ENCODE measurements at regions not wholly inside any gene's neighbourhood (a gene's known extent, or its start where the extent isn't known, plus 50 kb on each side); places are given as distances from the start of the nearest gene placed in this dataset.

- Histone ChIP-seq H3K4me3 (no peak overlapping the region), H3K27me3 (no peaks in the 10 kb centered on the region), H3K4me1 (peaks cover 3% of the 10 kb centered on the region), H3K27ac (no peak overlapping the region), H3K36me3 (ENCODE audit: low read depth, missing control alignments) (no peaks in the 10 kb centered on the region), H3K9me3 (no peaks in the 10 kb centered on the region)
- 92 to 98% methylated on average over 1 of the region's 1 CpG for WGBS, 2 donors
- DNase-seq = no peak
- TF ChIP-seq CTCF (IDR thresholded peaks at IDR 0.05) (no peak), POLR2A (IDR thresholded peaks at IDR 0.05) (no peak)
- intact Hi-C loops (cut with DNase I; ENCODE audit: low total_unique reads) = no loop called here
Observed at GRCh38 chr2:144833075-144833637, 313.2 kb upstream of the ZEB2 start.

- intact Hi-C loops (cut with DNase I; ENCODE audit: low total_unique reads) = no loop called here
- no peak overlapping the region for H3K4me3 ChIP-seq
- no peak for DNase-seq
- no peak for TF ChIP-seq CTCF (IDR thresholded peaks at IDR 0.05)
- WGBS, 2 donors = 87 to 91% methylated on average over 3 of the region's 3 CpGs
- no peaks in the 10 kb centered on the region for H3K27me3 ChIP-seq
- H3K36me3 ChIP-seq (ENCODE audit: low read depth, missing control alignments) = no peaks in the 10 kb centered on the region
- H3K4me1 ChIP-seq = peaks cover 3% of the 10 kb centered on the region
- no peaks in the 10 kb centered on the region for H3K9me3 ChIP-seq
- H3K27ac ChIP-seq = no peak overlapping the region
Observed at GRCh38 chr2:144832048-144832447, 312.1 kb upstream of the ZEB2 start.

- no peaks in the 10 kb centered on the region for H3K9me3 ChIP-seq
- H3K27me3 ChIP-seq = no peaks in the 10 kb centered on the region
- no peak overlapping the region for H3K4me3 ChIP-seq
- peaks cover 3% of the 10 kb centered on the region for H3K4me1 ChIP-seq
- no peak for TF ChIP-seq CTCF (IDR thresholded peaks at IDR 0.05)
- TF ChIP-seq POLR2A (IDR thresholded peaks at IDR 0.05) = no peak
- intact Hi-C loops (cut with DNase I; ENCODE audit: low total_unique reads) = no loop called here
- WGBS, 2 donors = 65 to 70% methylated on average over 3 of the region's 3 CpGs
- no peak for DNase-seq
- no peaks in the 10 kb centered on the region for H3K36me3 ChIP-seq (ENCODE audit: low read depth, missing control alignments)
- H3K27ac ChIP-seq = no peak overlapping the region
Observed at GRCh38 chr2:144830543-144830942, 310.6 kb upstream of the ZEB2 start.

- H3K4me3 ChIP-seq = no peak overlapping the region
- H3K4me1 ChIP-seq = no peaks in the 10 kb centered on the region
- 80 to 81% methylated on average over 2 of the region's 2 CpGs for WGBS, 2 donors
- DNase-seq = no peak
- no peaks in the 10 kb centered on the region for H3K9me3 ChIP-seq
- no peaks in the 10 kb centered on the region for H3K36me3 ChIP-seq (ENCODE audit: low read depth, missing control alignments)
- H3K27me3 ChIP-seq = no peaks in the 10 kb centered on the region
- intact Hi-C loops (cut with DNase I; ENCODE audit: low total_unique reads) = no loop called here
- H3K27ac ChIP-seq = no peak overlapping the region
- TF ChIP-seq POLR2A (IDR thresholded peaks at IDR 0.05) = no peak
- no peak for TF ChIP-seq CTCF (IDR thresholded peaks at IDR 0.05)
Observed at GRCh38 chr2:144827404-144827803, 307.5 kb upstream of the ZEB2 start.

GRCh38 chr2:144826105-144826504 is 306.2 kb upstream of the ZEB2 start:
- WGBS, 2 donors = 39 to 47% methylated on average over 2 of the region's 2 CpGs
- H3K4me3 ChIP-seq = no peak overlapping the region
- H3K9me3 ChIP-seq = no peaks in the 10 kb centered on the region
- no peaks in the 10 kb centered on the region for H3K36me3 ChIP-seq (ENCODE audit: low read depth, missing control alignments)
- no peak overlapping the region for H3K27ac ChIP-seq
- TF ChIP-seq CTCF (IDR thresholded peaks at IDR 0.05) = no peak
- TF ChIP-seq POLR2A (IDR thresholded peaks at IDR 0.05) = no peak
- intact Hi-C loops (cut with DNase I; ENCODE audit: low total_unique reads) = no loop called here
- no peaks in the 10 kb centered on the region for H3K4me1 ChIP-seq
- H3K27me3 ChIP-seq = no peaks in the 10 kb centered on the region
- DNase-seq = no peak

All from testis (tissue), 2 donors.